HUES64 (cell line): ENCODE measurements at regions not wholly inside any gene's neighbourhood (a gene's known extent, or its start where the extent isn't known, plus 50 kb on each side); places are given as distances from the start of the nearest gene placed in this dataset.
"Not testable (repeated sequence)": the region's sequence is repeated elsewhere in the genome, so short reads cannot be mapped to it uniquely, and the experiment has no call there.

Experiments
- H3K27ac ChIP-seq: 2 replicates; pipeline ENCODE4 v1.7.0; 2013; ENCODE audit warnings: low read depth, low read length, inconsistent platforms
- H3K27me3 ChIP-seq: 2 replicates; pipeline ENCODE4 v1.6.1; 2013; ENCODE audit warnings: mild to moderate bottlenecking, low read length; ENCODE audit not compliant: insufficient read depth
- H3K36me3 ChIP-seq: 2 replicates; pipeline ENCODE4 v1.6.1; 2013; ENCODE audit warnings: mild to moderate bottlenecking, low read length; ENCODE audit not compliant: insufficient read depth
- H3K4me1 ChIP-seq: 2 replicates; pipeline ENCODE4 v1.6.1; 2013; ENCODE audit warnings: mild to moderate bottlenecking, low read length, moderate library complexity; ENCODE audit not compliant: insufficient read depth
- H3K4me3 ChIP-seq: 2 replicates; pipeline ENCODE4 v1.5.1; 2013; ENCODE audit warnings: mild to moderate bottlenecking, low read length, moderate library complexity
- H3K9ac ChIP-seq: 2 replicates; pipeline ENCODE4 v1.6.1; 2013; ENCODE audit warnings: mild to moderate bottlenecking, low read depth, low read length
- H3K9me3 ChIP-seq: 2 replicates; pipeline ENCODE4 v1.6.1; 2013; ENCODE audit warnings: low read depth, low read length; ENCODE audit not compliant: insufficient read depth
- WGBS: fragments of 150-250, 120-280 bp; methylation state at CpG from one replicate; pipeline ENCODE4 v1.1.7; 2013; ENCODE audit warnings: missing lambda C conversion rate; 5-methylcytosine and 5-hydroxymethylcytosine counted together

DNA sequence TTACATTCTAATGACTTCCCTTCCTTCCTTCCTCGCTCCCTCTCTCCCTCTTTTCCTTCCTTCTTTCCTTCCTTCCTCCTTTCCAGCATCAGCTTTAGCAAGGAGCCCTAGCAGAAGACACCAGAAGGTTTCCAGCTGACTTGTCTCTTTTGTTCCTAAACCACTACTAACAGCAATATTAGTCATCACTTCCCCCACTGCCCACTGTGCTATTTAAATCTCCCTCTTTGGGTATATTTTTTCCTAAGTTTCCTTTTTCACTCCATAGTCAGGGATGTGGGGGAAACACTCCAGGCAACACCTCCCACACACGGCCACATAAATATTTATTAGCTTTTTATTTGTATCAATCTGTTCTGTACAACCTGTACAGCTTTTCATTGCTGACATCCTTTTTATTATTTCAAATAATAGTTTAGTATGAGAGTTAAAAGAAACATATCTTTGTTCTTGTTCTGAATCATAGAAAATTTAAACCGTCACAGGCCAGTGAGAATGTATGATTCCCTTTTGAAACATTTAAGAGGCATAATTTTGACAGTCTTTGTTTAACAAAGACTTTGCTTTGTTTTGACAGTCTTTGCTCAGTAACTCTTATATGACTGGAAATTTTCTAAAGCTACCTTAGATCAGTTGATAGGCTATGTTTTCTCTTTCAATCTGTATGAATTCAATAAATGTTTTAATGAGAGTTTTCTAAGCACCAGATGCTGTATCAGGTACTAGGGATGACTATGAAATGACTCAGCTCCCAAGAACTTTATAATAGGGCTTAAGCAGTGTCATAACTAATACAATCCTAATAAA lies 167.9 kb downstream of the POTEB3 start:
- not testable (repeated sequence) for H3K27ac ChIP-seq, H3K36me3 ChIP-seq, H3K4me1 ChIP-seq, H3K27me3 ChIP-seq, H3K9ac ChIP-seq, H3K4me3 ChIP-seq
- peaks cover 58% of the 10 kb centered on the region for H3K9me3 ChIP-seq
- 56% methylated on average over 2 of the region's 3 CpGs for WGBS

GRCh38 chr15:21271566-21271965 lies 168.7 kb downstream of the POTEB3 start:
- H3K36me3 ChIP-seq = no peaks in the 10 kb centered on the region
- H3K4me1 ChIP-seq = no peaks in the 10 kb centered on the region
- 72% methylated on average over 2 of the region's 2 CpGs for WGBS
- H3K9ac ChIP-seq = no peak overlapping the region
- no peaks in the 10 kb centered on the region for H3K27me3 ChIP-seq
- H3K9me3 ChIP-seq = peaks cover 66% of the 10 kb centered on the region
- no peak overlapping the region; the same call in 1 of the 2 replicates for H3K4me3 ChIP-seq
- H3K27ac ChIP-seq = no peak overlapping the region

DNA sequence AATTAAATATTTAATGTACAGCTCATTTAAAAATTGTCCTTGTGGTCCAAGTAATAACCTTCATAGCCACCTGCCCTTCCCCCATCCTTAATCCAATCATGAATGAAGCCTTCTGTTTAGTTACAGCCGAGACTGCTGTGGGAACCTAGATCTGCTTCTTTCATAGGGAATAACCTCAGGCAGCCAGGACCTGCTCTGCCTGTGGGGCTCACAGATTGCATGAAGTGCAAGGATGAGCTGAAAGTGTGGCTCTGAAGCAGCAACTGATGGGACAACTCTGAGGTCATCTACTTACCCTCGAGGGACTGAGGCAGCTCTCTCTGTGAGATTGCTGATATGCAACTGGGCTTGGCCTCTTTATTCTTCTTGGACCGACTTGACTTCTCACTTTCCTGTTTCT lies 169.8 kb downstream of the POTEB3 start:
- WGBS = 72% methylated on average over 3 of the region's 3 CpGs
- Histone ChIP-seq H3K36me3 (no peaks in the 10 kb centered on the region), H3K9ac (no peak overlapping the region), H3K27ac (no peak overlapping the region), H3K27me3 (no peaks in the 10 kb centered on the region), H3K4me1 (no peaks in the 10 kb centered on the region), H3K9me3 (peaks cover 73% of the 10 kb centered on the region), H3K4me3 (no peak overlapping the region)

DNA sequence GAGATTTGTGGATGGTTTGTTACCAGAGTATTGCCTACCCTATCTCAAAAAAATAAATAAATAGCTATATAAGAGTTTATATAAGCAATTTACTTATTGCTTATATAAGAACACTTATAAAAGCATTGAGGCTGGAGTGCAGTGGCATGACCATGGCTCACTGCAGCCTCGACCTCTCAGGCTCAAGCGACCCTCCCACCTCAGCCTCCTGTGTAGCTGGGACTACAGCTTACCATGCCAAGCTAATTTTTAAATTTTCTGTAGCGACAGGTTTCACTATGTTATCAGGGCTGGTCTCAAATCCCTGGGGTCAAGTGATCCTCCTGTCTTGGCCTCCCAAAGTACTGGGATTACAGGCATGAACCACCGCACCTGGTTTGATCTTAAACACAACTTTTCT lies 170.6 kb downstream of the POTEB3 start:
- WGBS = 73% methylated on average over 4 of the region's 4 CpGs
- not testable (repeated sequence) for H3K27ac ChIP-seq, H3K4me3 ChIP-seq, H3K4me1 ChIP-seq, H3K9ac ChIP-seq, H3K36me3 ChIP-seq, H3K27me3 ChIP-seq
- peaks cover 80% of the 10 kb centered on the region for H3K9me3 ChIP-seq

DNA sequence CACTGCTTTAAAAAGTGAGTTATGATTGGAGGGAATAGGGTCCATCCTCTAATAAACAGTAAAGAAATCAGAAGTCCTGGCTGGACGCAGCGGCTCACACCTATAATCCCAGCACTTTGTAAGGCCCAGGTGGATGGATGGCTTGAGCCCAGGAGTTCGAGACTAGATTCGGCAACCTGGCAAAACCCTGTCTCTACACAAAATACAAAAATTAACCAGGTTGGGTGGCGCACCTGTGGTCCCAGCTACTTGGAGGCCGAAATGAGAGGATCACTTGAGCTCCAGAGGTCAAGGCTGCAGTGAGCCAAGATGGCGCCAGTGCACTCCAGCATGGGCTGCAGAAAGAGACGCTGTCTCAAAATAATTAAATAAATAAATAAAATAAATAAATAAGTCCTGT lies 171.2 kb downstream of the POTEB3 start:
- 84% methylated on average over 7 of the region's 8 CpGs for WGBS
- H3K4me3 ChIP-seq = no peak overlapping the region
- H3K27ac ChIP-seq = no peak overlapping the region
- H3K9me3 ChIP-seq = peaks cover 85% of the 10 kb centered on the region
- H3K36me3 ChIP-seq = no peaks in the 10 kb centered on the region
- no peak overlapping the region for H3K9ac ChIP-seq
- no peaks in the 10 kb centered on the region for H3K27me3 ChIP-seq
- H3K4me1 ChIP-seq = no peaks in the 10 kb centered on the region

- Histone ChIP-seq H3K9ac (no peak overlapping the region), H3K36me3 (no peaks in the 10 kb centered on the region), H3K4me3 (no peak overlapping the region), H3K27ac (no peak overlapping the region), H3K4me1 (no peaks in the 10 kb centered on the region), H3K27me3 (no peaks in the 10 kb centered on the region), H3K9me3 (peaks cover 90% of the 10 kb centered on the region)
- 90% methylated on average over 1 of the region's 1 CpG for WGBS
Observed at GRCh38 chr15:21268436-21268940, 171.8 kb downstream of the POTEB3 start.

GRCh38 chr15:21267671-21268395 lies 172.5 kb downstream of the POTEB3 start:
- H3K27me3 ChIP-seq = no peaks in the 10 kb centered on the region
- no peak overlapping the region for H3K27ac ChIP-seq
- no peak overlapping the region for H3K9ac ChIP-seq
- no peaks in the 10 kb centered on the region for H3K4me1 ChIP-seq
- no peaks in the 10 kb centered on the region for H3K36me3 ChIP-seq
- no peak overlapping the region for H3K4me3 ChIP-seq
- WGBS = 76% methylated on average over 3 of the region's 4 CpGs
- peaks cover 95% of the 10 kb centered on the region for H3K9me3 ChIP-seq

- no CpG with 5 or more reads among the region's 2 CpGs for WGBS
Observed at GRCh38 chr15:21267226-21267625, 173.1 kb downstream of the POTEB3 start.

DNA sequence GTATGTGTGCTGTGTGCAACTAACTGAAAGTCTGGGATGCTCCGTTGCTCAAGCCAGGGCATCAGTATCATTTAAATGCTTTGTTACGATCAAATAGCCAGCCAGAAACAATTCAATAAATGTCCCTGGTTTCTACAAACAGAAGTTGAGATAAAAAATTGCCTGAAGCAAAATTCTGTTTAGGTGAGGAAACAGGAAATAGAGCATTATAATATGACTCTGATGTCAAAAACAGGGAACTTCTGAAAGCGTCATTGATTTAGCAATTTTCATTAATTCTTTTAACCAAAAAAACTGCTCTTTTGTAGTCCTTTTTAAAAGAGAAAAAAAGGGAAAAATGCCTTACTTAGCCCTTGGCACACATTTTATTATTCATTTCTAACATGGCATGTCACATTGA lies 174.7 kb downstream of the POTEB3 start:
- not testable (repeated sequence) for H3K4me3 ChIP-seq, H3K27ac ChIP-seq, H3K36me3 ChIP-seq, H3K9ac ChIP-seq, H3K27me3 ChIP-seq, H3K4me1 ChIP-seq
- 69% methylated on average over 3 of the region's 3 CpGs for WGBS
- H3K9me3 ChIP-seq = peaks cover 96% of the 10 kb centered on the region

More at GRCh38 chr15:21267226-21267625, 173.1 kb downstream of the POTEB3 start:
- Histone ChIP-seq H3K27ac (no peak overlapping the region), H3K4me1 (no peaks in the 10 kb centered on the region), H3K9ac (no peak overlapping the region), H3K4me3 (no peak overlapping the region), H3K27me3 (no peaks in the 10 kb centered on the region), H3K9me3 (peaks cover 96% of the 10 kb centered on the region), H3K36me3 (no peaks in the 10 kb centered on the region)

- Histone ChIP-seq H3K27me3 (no peaks in the 10 kb centered on the region), H3K4me1 (no peaks in the 10 kb centered on the region), H3K9me3 (peaks cover 96% of the 10 kb centered on the region), H3K27ac (no peak overlapping the region), H3K9ac (no peak overlapping the region), H3K4me3 (no peak overlapping the region), H3K36me3 (no peaks in the 10 kb centered on the region)
- WGBS = 86% methylated on average over 12 of the region's 12 CpGs
Observed at GRCh38 chr15:21262851-21263425, 177.4 kb downstream of the POTEB3 start.
